H1 (cell line): ENCODE measurements at regions not wholly inside any gene's neighbourhood (a gene's known extent, or its start where the extent isn't known, plus 50 kb on each side); places are given as distances from the start of the nearest gene placed in this dataset.

Experiments
- BACH1 ChIP-seq: IDR thresholded peaks from 2 replicates; pipeline ENCODE4 v1.6.1; 2012; ENCODE audit warnings: low read length, improper control_type of control experiment
- BRCA1 ChIP-seq: IDR thresholded peaks from 2 replicates; pipeline ENCODE4 v1.6.1; 2012; ENCODE audit warnings: low read depth, low read length, improper control_type of control experiment
- CEBPB ChIP-seq: IDR thresholded peaks from 2 replicates; pipeline ENCODE4 v1.6.1; 2012; ENCODE audit warnings: low read depth, low read length
- CREB1 ChIP-seq: IDR thresholded peaks from 2 replicates; pipeline ENCODE4 v1.6.1; 2012; ENCODE audit warnings: inconsistent platforms
- GABPA ChIP-seq: IDR thresholded peaks from 2 replicates; pipeline ENCODE4 v1.6.1; 2011; ENCODE audit warnings: mild to moderate bottlenecking, low read length, moderate library complexity, borderline replicate concordance; ENCODE audit not compliant: insufficient read depth
- KDM1A ChIP-seq: fragments of 200-600, 300-600 bp; sonication (generic); IDR thresholded peaks from 2 replicates; pipeline ENCODE4 v1.7.1; 2016; ENCODE audit warnings: mild to moderate bottlenecking, low read length, borderline replicate concordance
- NRF1 ChIP-seq: IDR thresholded peaks from 2 replicates; pipeline ENCODE4 v1.6.1; 2011; ENCODE audit warnings: mild to moderate bottlenecking, low read depth, low read length, improper control_type of control experiment
- SIN3A ChIP-seq, 2 experiments: IDR thresholded peaks in 1 of 2; conservative IDR thresholded peaks in 1 of 2; 2 replicates each; pipeline ENCODE4 v1.6.1; 2011 to 2012; ENCODE audit warnings: low read length in 2 of 2, improper control_type of control experiment in 1 of 2, low read depth in 1 of 2, mild to moderate bottlenecking in 1 of 2
- SRF ChIP-seq: IDR thresholded peaks from 2 replicates; pipeline ENCODE4 v1.6.1; 2011; ENCODE audit warnings: mild to moderate bottlenecking, low read depth, low read length, moderate library complexity
- TAF1 ChIP-seq: IDR thresholded peaks from 2 replicates; pipeline ENCODE4 v1.6.1; 2011; ENCODE audit warnings: mild to moderate bottlenecking, low read depth, low read length
- TAF7 ChIP-seq: optimal IDR thresholded peaks from 2 replicates; pipeline ENCODE3; 2011; ENCODE audit warnings: low read depth, mild to moderate bottlenecking, inconsistent platforms, low read length, moderate library complexity, borderline replicate concordance
- TCF12 ChIP-seq: IDR thresholded peaks from 2 replicates; pipeline ENCODE4 v1.6.1; 2011; ENCODE audit warnings: low read depth, mild to moderate bottlenecking, low read length

- TF ChIP-seq SRF: no peak
- TF ChIP-seq TCF12: no peak
- TF ChIP-seq TAF1: no peak
- no peak for TF ChIP-seq NRF1
- TF ChIP-seq CEBPB: no peak
- TF ChIP-seq CREB1: no peak
- TF ChIP-seq GABPA: no peak
- no peak for TF ChIP-seq BACH1
- TF ChIP-seq TAF7: no peak
- TF ChIP-seq BRCA1: no peak
- TF ChIP-seq KDM1A: no peak; the same call in 1 of the 2 replicates
- TF ChIP-seq SIN3A (conservative IDR thresholded peaks at IDR 0.05 in 1 of 2, IDR thresholded peaks at IDR 0.05 in 1 of 2; ENCODE audit: low read depth in 1 of 2, low read length in 2 of 2): no peak
These were observed 79.6 kb downstream of the GLI2 start (continued) for GRCh38 chr2:120815292-120815691.
